ENCODE measurements at regions not wholly inside any gene's neighbourhood (a gene's known extent, or its start where the extent isn't known, plus 50 kb on each side); places are given as distances from the start of the nearest gene placed in this dataset.
A peak's percentile ranks its signal among the peaks of the same experiment; 100 is the strongest.
"Not testable (repeated sequence)": the region's sequence is repeated elsewhere in the genome, so short reads cannot be mapped to it uniquely, and the experiment has no call there.

GRCh38 chr12:13534645-13535398, 338.3 kb downstream of the EMP1 start:
- H3K4me3 ChIP-seq (ENCODE audit: low read depth, low read length): peak overlapping the region; percentile 42
- no peak for DNase-seq (ENCODE audit: low read depth)
- TF ChIP-seq CTCF (conservative IDR thresholded peaks at IDR 0.05; ENCODE audit: low read depth, low read length): peak; percentile 99

- no peak for TF ChIP-seq CTCF (conservative IDR thresholded peaks at IDR 0.05; ENCODE audit: low read depth, low read length)
- no peak for DNase-seq (ENCODE audit: low read depth)
- H3K4me3 ChIP-seq (ENCODE audit: low read depth, low read length): peak overlapping the region; percentile 42
These were observed 337.7 kb downstream of the EMP1 start for GRCh38 chr12:13534242-13534641.

GRCh38 chr12:13530966-13531365, 334.4 kb downstream of the EMP1 start:
- DNase-seq (ENCODE audit: low read depth): no peak
- no peak for TF ChIP-seq CTCF (conservative IDR thresholded peaks at IDR 0.05; ENCODE audit: low read depth, low read length)
- no peak overlapping the region for H3K4me3 ChIP-seq (ENCODE audit: low read depth, low read length)

GRCh38 chr12:13526185-13526921, 329.8 kb downstream of the EMP1 start:
- not testable (repeated sequence) for DNase-seq (ENCODE audit: low read depth); H3K4me3 ChIP-seq (ENCODE audit: low read depth, low read length)

GRCh38 chr12:13523536-13524307, 327.2 kb downstream of the EMP1 start:
- DNase-seq (ENCODE audit: low read depth): no peak
- H3K4me3 ChIP-seq (ENCODE audit: low read depth, low read length): no peak overlapping the region
- no peak for TF ChIP-seq CTCF (conservative IDR thresholded peaks at IDR 0.05; ENCODE audit: low read depth, low read length)

GRCh38 chr12:13518034-13518433, 321.5 kb downstream of the EMP1 start:
- not testable (repeated sequence) for DNase-seq (ENCODE audit: low read depth); H3K4me3 ChIP-seq (ENCODE audit: low read depth, low read length)

- TF ChIP-seq CTCF (conservative IDR thresholded peaks at IDR 0.05; ENCODE audit: low read depth, low read length): no peak
- no peak overlapping the region for H3K4me3 ChIP-seq (ENCODE audit: low read depth, low read length)
- no peak for DNase-seq (ENCODE audit: low read depth)
These were observed 313.2 kb downstream of the EMP1 start for GRCh38 chr12:13509740-13510139.

Data from epithelial cell of proximal tubule (primary cell).